ENCODE measurements at regions not wholly inside any gene's neighbourhood (a gene's known extent, or its start where the extent isn't known, plus 50 kb on each side); places are given as distances from the start of the nearest gene placed in this dataset.

GRCh38 chr18:73824671-73825070, 323.0 kb downstream of the FBXO15 start:
- Histone ChIP-seq H3K36me3 (ENCODE audit: insufficient read depth in 1 of 2, low read depth in 1 of 2) (no peaks in the 10 kb centered on the region), H3K4me3 (no peak overlapping the region), H3K9me3 (no peaks in the 10 kb centered on the region), H3K27ac (no peak overlapping the region), H3K4me1 (no peaks in the 10 kb centered on the region), H3K27me3 (ENCODE audit: insufficient read depth in 3 of 3, low read length in 2 of 3) (no peaks in the 10 kb centered on the region)
- TF ChIP-seq CTCF (IDR thresholded peaks at IDR 0.05) = no peak
- no peak for ATAC-seq
- no peak for DNase-seq
- 30 to 37% (median 34%) methylated on average over 1 of the region's 1 CpG for WGBS, 3 donors
- intact Hi-C loops (cut with DNase I) = no loop called here

- intact Hi-C loops (cut with DNase I) = no loop called here
- no peak overlapping the region for H3K4me3 ChIP-seq
- TF ChIP-seq CTCF (IDR thresholded peaks at IDR 0.05) = no peak
- WGBS, 3 donors = 70 to 78% (median 75%) methylated on average over 11 of the region's 11 CpGs
- DNase-seq = no peak
- H3K9me3 ChIP-seq = peaks cover 2% of the 10 kb centered on the region
- H3K27ac ChIP-seq = no peak overlapping the region
- H3K36me3 ChIP-seq (ENCODE audit: insufficient read depth in 1 of 2, low read depth in 1 of 2) = no peaks in the 10 kb centered on the region
- H3K4me1 ChIP-seq = no peaks in the 10 kb centered on the region
- no peaks in the 10 kb centered on the region for H3K27me3 ChIP-seq (ENCODE audit: insufficient read depth in 3 of 3, low read length in 2 of 3)
- ATAC-seq = no peak
Observed at GRCh38 chr18:73812423-73812822, 335.2 kb downstream of the FBXO15 start.

GRCh38 chr18:73807551-73808192, 340.0 kb downstream of the FBXO15 start:
- 51 to 59% (median 58%) methylated on average over 4 of the region's 4 CpGs for WGBS, 3 donors
- TF ChIP-seq CTCF (IDR thresholded peaks at IDR 0.05) = no peak
- H3K9me3 ChIP-seq = no peaks in the 10 kb centered on the region
- H3K27me3 ChIP-seq (ENCODE audit: insufficient read depth in 3 of 3, low read length in 2 of 3) = no peaks in the 10 kb centered on the region
- H3K27ac ChIP-seq = no peak overlapping the region
- no peaks in the 10 kb centered on the region for H3K4me1 ChIP-seq
- ATAC-seq (no peak), DNase-seq (no peak)
- no peak overlapping the region for H3K4me3 ChIP-seq
- intact Hi-C loops (cut with DNase I) = no loop called here
- no peaks in the 10 kb centered on the region for H3K36me3 ChIP-seq (ENCODE audit: insufficient read depth in 1 of 2, low read depth in 1 of 2)

- intact Hi-C loops (cut with DNase I) = no loop called here
- Histone ChIP-seq H3K27ac (no peak overlapping the region), H3K36me3 (ENCODE audit: insufficient read depth in 1 of 2, low read depth in 1 of 2) (no peaks in the 10 kb centered on the region), H3K4me3 (no peak overlapping the region), H3K4me1 (no peaks in the 10 kb centered on the region), H3K27me3 (ENCODE audit: insufficient read depth in 3 of 3, low read length in 2 of 3) (no peaks in the 10 kb centered on the region), H3K9me3 (no peaks in the 10 kb centered on the region)
- 81 to 86% (median 85%) methylated on average over 3 of the region's 3 CpGs for WGBS, 3 donors
- TF ChIP-seq CTCF (IDR thresholded peaks at IDR 0.05) = no peak
- DNase-seq (no peak), ATAC-seq (no peak)
Observed at GRCh38 chr18:73805991-73806390, 341.6 kb downstream of the FBXO15 start.

- no peaks in the 10 kb centered on the region for H3K36me3 ChIP-seq (ENCODE audit: insufficient read depth in 1 of 2, low read depth in 1 of 2)
- TF ChIP-seq CTCF (IDR thresholded peaks at IDR 0.05) = no peak
- no peaks in the 10 kb centered on the region for H3K9me3 ChIP-seq
- H3K4me3 ChIP-seq = no peak overlapping the region
- no peak overlapping the region for H3K27ac ChIP-seq
- no peak for ATAC-seq
- H3K4me1 ChIP-seq = no peaks in the 10 kb centered on the region
- no peak for DNase-seq
- no peaks in the 10 kb centered on the region for H3K27me3 ChIP-seq (ENCODE audit: insufficient read depth in 3 of 3, low read length in 2 of 3)
- 91 to 94% (median 92%) methylated on average over 3 of the region's 3 CpGs for WGBS, 3 donors
- intact Hi-C loops (cut with DNase I) = loop anchor here in 1 of 2 donors (2.0 kb wide), 1 partner anchor 47 kb away; no protein-coding TSS in a partner anchor
Observed at GRCh38 chr18:73797419-73797818, 350.2 kb downstream of the FBXO15 start.
